SJSA1 (cell line): ENCODE measurements at regions not wholly inside any gene's neighbourhood (a gene's known extent, or its start where the extent isn't known, plus 50 kb on each side); places are given as distances from the start of the nearest gene placed in this dataset.

Source experiments
- DNase-seq, 2 experiments: peaks; one replicate each; pipeline ENCODE4 v3.0.0-alpha.2; 2015 to 2020; ENCODE audit warnings: low spot score in 2 of 2, low read depth in 1 of 2
- H3K27ac ChIP-seq: fragments of 250-450 bp; sonication (Bioruptor Pico); 2 replicates; pipeline ENCODE4 v1.5.1; 2020; ENCODE audit warnings: mild to moderate bottlenecking, moderate library complexity
- H3K27me3 ChIP-seq: fragments of 250-450 bp; sonication (Bioruptor Pico); replicated peaks from 2 replicates; pipeline ENCODE4 v1.5.1; 2020; ENCODE audit warnings: mild to moderate bottlenecking, moderate library complexity
- H3K36me3 ChIP-seq: fragments of 250-450 bp; sonication (Bioruptor Pico); 2 replicates; pipeline ENCODE4 v1.5.1; 2020; ENCODE audit warnings: mild to moderate bottlenecking
- H3K4me1 ChIP-seq: fragments of 250-450 bp; sonication (Bioruptor Pico); replicated peaks from 2 replicates; pipeline ENCODE4 v1.6.1; 2021; ENCODE audit warnings: mild to moderate bottlenecking
- H3K4me3 ChIP-seq: fragments of 250-450 bp; sonication (Bioruptor Pico); 2 replicates; pipeline ENCODE4 v1.5.1; 2020; ENCODE audit warnings: mild to moderate bottlenecking
- H3K9me3 ChIP-seq: fragments of 250-450 bp; sonication (Bioruptor Pico); replicated peaks from 2 replicates; pipeline ENCODE4 v1.5.1; 2020; ENCODE audit warnings: mild to moderate bottlenecking

DNA sequence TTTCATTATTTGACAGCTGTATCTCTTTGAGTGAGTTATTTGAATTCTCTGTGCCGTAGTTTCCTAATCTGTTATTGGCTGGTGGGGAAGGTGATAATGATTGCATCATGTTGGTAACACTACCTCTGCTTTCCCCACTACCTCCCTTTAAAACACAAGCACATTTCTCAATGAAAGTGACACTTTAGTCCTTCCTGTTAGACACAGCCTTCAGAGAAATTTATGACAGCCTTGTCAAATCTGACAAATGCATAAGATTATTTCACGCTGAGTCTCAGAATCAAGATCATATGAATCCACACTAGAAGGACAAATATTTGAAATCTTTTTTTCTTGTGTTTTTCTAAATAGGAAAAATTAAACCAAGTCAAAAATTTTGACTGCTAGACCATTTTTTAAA lies 896.1 kb downstream of the CENPC start:
- H3K4me3 ChIP-seq: no peak overlapping the region

DNA sequence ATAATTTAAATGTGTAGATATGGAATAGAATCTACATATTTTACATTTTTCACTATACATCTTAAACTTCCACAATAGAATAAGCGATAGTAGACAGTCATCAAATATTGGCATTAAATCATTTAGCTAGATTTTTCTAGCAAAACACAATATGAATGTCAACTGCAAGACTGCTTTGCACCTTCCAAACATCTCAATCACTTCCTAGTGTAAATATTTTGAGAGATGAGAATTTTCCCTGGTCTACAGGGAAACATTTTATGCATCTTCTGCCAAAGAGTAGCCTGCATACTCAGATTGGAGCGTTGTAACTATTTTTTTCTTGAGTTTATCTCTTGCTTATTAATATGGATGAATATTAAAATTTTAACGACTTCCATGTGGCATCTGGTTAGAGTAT lies 897.4 kb downstream of the CENPC start:
- no peak for DNase-seq
- Histone ChIP-seq H3K4me3 (no peak overlapping the region), H3K4me1 (no peaks in the 10 kb centered on the region), H3K27ac (no peak overlapping the region), H3K27me3 (no peaks in the 10 kb centered on the region), H3K36me3 (no peaks in the 10 kb centered on the region), H3K9me3 (0 out of 2 replicates have a peak, but pooled peaks cover 2% of the 10 kb centered on the region)

More for the DNA sequence above, 896.1 kb downstream of the CENPC start:
- Histone ChIP-seq H3K27me3 (no peaks in the 10 kb centered on the region), H3K9me3 (0 out of 2 replicates have a peak, but pooled peaks cover 2% of the 10 kb centered on the region), H3K36me3 (no peaks in the 10 kb centered on the region), H3K4me1 (no peaks in the 10 kb centered on the region), H3K27ac (no peak overlapping the region)
- no peak for DNase-seq

DNA sequence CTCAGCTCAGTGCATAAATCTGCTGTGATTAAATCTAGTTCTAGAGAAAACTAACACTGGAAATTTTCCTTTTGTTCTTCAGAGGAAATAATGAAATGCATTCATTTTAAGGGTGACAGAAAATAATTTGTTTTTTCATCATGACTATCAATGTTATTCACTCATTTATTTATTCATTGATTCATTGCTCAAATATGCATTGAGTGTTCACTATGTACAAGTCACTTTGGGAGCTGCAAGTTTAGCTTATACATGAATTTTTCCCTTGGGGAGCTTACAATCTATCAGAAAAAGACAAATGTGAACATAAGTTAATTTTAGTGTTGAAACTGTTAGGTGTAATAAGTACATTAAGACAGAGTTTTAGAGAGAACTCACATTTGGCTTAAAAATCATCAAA lies 897.8 kb downstream of the CENPC start:
- H3K9me3 ChIP-seq: 0 out of 2 replicates have a peak, but pooled peaks cover 2% of the 10 kb centered on the region
- H3K4me3 ChIP-seq: no peak overlapping the region
- H3K27ac ChIP-seq: no peak overlapping the region
- no peak for DNase-seq
- no peaks in the 10 kb centered on the region for H3K36me3 ChIP-seq
- no peaks in the 10 kb centered on the region for H3K27me3 ChIP-seq
- no peaks in the 10 kb centered on the region for H3K4me1 ChIP-seq

DNA sequence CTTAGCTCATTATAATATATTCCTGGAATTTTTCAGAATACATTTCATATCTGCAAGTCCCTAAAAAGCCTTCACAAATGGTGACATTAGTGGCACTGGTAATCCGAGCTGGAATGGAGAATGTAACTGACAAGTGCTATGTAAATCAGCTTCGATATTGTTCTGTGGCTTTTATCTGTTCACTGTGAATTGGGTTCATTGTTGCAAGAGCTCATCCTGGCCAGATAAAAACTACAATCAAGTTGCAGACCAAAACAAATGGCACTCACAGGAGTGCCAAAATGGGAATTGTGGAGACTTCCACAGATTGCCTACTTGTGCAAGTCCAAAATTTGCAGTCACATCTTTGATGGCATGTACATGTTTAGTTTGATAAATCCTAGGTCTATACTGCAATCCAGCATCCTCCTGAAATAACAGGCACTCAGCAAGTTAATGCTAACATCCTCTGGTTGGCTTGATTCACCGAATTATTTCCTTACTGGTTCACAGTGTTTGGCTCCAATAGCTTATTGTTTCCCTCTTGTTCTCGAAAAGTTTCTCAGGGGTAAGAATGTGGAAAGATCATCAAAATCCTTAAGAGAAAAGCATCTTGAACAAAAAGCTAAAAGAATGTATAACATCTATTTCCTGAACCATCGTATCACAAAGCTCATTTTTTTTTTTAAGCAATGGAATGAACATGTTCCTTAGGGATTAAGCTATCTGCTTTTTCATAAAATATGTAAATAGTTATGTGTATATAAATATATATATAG lies 904.9 kb downstream of the CENPC start:
- no peak for DNase-seq
- Histone ChIP-seq H3K36me3 (no peaks in the 10 kb centered on the region), H3K4me1 (no peaks in the 10 kb centered on the region), H3K27ac (no peak overlapping the region), H3K27me3 (no peaks in the 10 kb centered on the region), H3K4me3 (no peak overlapping the region), H3K9me3 (no peaks in the 10 kb centered on the region)

DNA sequence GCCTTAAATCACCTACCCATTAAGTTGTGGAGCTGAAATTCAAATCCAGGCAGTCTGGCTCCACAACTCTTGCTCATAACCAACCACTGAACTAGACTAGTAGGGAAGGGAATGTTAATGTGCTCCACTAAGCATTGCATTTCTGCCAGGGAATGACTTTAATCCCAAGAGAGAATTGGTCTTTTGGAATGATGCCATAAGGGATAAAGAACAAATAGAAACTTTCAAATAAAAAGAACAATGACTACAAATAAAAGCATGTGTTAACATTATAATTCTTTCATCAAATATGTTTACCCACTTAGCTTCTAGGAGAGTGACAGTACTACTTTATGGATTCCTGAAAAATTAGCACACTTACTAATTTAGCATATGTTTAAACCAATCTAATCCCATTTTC lies 905.9 kb downstream of the CENPC start:
- no peaks in the 10 kb centered on the region for H3K9me3 ChIP-seq
- no peaks in the 10 kb centered on the region for H3K4me1 ChIP-seq
- H3K27ac ChIP-seq: no peak overlapping the region
- no peaks in the 10 kb centered on the region for H3K27me3 ChIP-seq
- H3K36me3 ChIP-seq: no peaks in the 10 kb centered on the region
- H3K4me3 ChIP-seq: no peak overlapping the region
- DNase-seq: no peak

DNA sequence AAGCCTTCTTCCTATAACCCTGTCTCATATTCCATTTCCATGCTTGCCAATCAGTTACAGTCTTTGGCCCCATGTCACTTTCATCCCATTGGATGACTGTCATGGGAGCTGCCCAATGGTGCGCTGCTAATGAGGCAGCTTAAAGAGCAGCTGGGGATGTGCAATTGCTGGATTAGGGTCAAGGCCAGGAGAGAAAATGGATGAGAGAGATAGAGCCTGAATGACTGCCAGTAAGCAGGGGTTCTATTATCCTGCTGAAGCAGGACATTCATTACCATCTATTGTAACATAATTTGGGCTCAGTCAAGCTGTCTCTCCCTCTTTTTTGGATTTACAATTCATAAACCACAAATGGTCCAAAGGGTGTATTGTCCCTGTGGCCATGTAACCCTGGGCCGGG lies 909.0 kb downstream of the CENPC start:
- Histone ChIP-seq H3K4me1 (no peaks in the 10 kb centered on the region), H3K36me3 (no peaks in the 10 kb centered on the region), H3K27ac (no peak overlapping the region), H3K27me3 (no peaks in the 10 kb centered on the region), H3K9me3 (peaks cover 6% of the 10 kb centered on the region; the same call in 1 of the 2 replicates), H3K4me3 (no peak overlapping the region)
- DNase-seq: no peak

DNA sequence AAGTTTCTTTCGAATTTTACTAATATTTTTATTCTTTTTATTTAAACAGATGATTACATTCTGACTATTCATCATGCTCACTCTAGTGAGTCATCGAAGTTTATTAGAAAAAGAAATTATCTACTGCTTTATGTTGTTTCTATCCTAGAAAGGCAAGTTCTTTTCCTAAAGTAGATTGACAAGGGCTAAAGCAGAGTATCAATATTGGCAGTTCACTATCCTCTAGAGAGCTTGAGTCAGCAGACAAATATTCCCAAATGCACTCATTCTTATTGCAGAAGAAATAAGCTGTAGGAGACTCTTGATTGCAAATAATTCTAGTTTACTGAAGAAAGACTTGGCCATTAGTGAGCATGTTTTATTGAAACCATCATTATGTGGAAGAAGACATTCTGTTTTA lies 911.8 kb downstream of the CENPC start:
- DNase-seq: no peak
- Histone ChIP-seq H3K4me1 (no peaks in the 10 kb centered on the region), H3K27ac (no peak overlapping the region), H3K4me3 (no peak overlapping the region), H3K9me3 (peaks cover 6% of the 10 kb centered on the region; the same call in 1 of the 2 replicates), H3K27me3 (no peaks in the 10 kb centered on the region), H3K36me3 (no peaks in the 10 kb centered on the region)

DNA sequence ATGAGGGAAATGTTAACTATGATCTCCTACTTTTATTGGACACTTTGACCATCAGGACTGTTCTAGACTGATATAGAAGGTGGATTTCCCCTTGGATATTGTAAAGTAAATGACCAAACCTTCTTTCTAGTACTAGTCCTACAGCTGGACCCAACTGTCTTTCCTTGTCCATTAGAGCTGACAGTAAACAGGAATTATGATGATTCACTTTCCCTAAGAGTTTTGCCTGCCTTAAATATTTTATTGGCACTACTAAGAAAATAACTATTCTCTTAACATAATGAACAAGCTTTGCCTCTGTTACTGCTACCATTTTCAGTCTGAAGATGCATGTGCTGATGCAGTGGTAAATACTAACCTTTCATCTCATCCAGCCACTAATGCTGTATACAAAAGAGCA lies 915.4 kb downstream of the CENPC start:
- H3K9me3 ChIP-seq: peaks cover 6% of the 10 kb centered on the region; the same call in 1 of the 2 replicates

DNA sequence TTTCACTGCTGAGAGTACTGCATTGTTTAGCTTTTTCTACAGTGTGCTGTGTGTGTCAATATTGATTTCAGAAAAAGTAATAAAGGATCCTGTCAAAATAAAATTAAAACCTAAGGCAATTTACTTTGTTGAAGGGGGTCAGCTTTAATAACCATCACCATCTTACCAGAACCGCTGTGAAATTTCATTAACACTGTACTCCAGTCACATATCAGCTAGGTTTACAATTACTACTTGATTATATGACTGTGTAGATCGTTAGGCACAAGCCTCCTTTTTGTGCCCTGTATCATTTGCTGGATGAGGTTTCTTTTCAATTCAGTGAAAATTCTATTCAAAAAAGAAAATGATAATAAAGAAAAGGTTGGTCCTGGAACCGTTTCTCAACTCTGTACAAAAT lies 917.2 kb downstream of the CENPC start:
- Histone ChIP-seq H3K27me3 (no peaks in the 10 kb centered on the region), H3K4me1 (no peaks in the 10 kb centered on the region), H3K9me3 (peaks cover 10% of the 10 kb centered on the region; the same call in 1 of the 2 replicates), H3K36me3 (no peaks in the 10 kb centered on the region), H3K4me3 (no peak overlapping the region), H3K27ac (no peak overlapping the region)
- no peak for DNase-seq

More for the DNA sequence above, 915.4 kb downstream of the CENPC start:
- no peak overlapping the region for H3K27ac ChIP-seq
- H3K4me1 ChIP-seq: no peaks in the 10 kb centered on the region
- no peaks in the 10 kb centered on the region for H3K27me3 ChIP-seq
- H3K4me3 ChIP-seq: no peak overlapping the region
- no peak for DNase-seq
- no peaks in the 10 kb centered on the region for H3K36me3 ChIP-seq

DNA sequence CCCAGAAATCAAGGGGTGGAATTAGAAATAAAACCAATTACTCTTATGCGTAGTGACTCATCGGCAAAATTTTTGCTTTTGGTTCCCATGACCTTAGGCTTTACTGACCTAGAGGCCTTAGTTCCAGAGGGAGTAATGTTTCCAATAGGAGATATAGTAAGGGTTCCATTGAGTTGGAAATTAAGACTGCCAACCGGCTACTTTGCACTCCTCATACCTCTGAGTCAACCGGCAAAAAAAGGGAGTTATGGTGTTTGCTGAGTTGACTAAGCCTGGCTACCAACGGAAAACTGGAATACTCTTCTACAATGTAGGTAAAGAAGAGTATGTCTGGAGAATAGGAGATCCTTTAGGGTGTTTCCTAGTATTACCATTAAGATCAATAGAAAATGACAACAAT lies 919.8 kb downstream of the CENPC start:
- no peaks in the 10 kb centered on the region for H3K27me3 ChIP-seq
- no peak overlapping the region for H3K4me3 ChIP-seq
- H3K4me1 ChIP-seq: no peaks in the 10 kb centered on the region
- H3K36me3 ChIP-seq: no peaks in the 10 kb centered on the region
- H3K9me3 ChIP-seq: 0 out of 2 replicates have a peak, but pooled peaks cover 8% of the 10 kb centered on the region
- DNase-seq: no peak
- no peak overlapping the region for H3K27ac ChIP-seq

DNA sequence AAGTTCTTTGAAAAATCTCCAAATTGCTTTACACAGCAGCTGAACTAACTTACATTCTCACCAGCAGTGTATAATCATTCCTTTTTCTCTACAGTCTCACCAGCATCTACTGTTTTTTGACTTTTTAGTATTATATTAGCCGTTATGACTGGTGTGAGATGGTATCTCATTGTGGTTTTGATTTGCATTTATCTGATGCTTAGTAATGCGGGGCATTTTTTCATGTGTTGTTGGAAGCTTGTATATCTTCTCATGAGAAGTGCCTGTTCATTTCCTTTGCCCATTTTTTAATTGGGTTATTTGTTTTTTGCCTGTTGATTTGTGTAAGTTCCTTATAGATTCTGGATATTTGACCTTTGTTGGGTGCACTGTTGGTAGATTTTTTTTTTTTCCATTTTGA lies 931.7 kb downstream of the CENPC start:
- Histone ChIP-seq H3K27me3 (no peaks in the 10 kb centered on the region), H3K27ac (no peak overlapping the region), H3K4me1 (no peaks in the 10 kb centered on the region), H3K4me3 (no peak overlapping the region), H3K36me3 (no peaks in the 10 kb centered on the region), H3K9me3 (peaks cover 2% of the 10 kb centered on the region)
- DNase-seq: no peak

DNA sequence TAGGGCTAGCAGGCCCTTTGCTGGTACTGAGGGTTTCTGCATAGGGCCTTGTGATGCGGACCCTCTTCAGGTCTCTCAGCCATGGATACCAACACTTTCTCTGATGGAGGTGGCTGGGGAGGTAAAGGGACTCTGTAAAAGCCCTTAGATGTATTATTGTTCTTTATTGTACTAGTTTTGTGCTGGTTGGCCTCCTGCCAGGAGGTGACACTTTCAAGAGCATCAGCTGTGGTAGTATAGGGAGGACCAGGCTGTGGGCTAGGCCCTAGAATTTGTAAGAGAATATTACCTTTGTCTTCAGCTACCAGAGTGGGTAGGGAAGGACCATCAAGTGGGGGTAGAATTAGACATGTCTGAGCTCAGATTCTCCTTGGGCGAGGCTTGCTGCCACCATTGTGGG lies 936.3 kb downstream of the CENPC start:
- Histone ChIP-seq H3K4me1 (no peaks in the 10 kb centered on the region), H3K36me3 (no peaks in the 10 kb centered on the region), H3K4me3 (no peak overlapping the region), H3K27me3 (no peaks in the 10 kb centered on the region), H3K27ac (no peak overlapping the region), H3K9me3 (no peaks in the 10 kb centered on the region; the same call in 1 of the 2 replicates)
- no peak for DNase-seq

DNA sequence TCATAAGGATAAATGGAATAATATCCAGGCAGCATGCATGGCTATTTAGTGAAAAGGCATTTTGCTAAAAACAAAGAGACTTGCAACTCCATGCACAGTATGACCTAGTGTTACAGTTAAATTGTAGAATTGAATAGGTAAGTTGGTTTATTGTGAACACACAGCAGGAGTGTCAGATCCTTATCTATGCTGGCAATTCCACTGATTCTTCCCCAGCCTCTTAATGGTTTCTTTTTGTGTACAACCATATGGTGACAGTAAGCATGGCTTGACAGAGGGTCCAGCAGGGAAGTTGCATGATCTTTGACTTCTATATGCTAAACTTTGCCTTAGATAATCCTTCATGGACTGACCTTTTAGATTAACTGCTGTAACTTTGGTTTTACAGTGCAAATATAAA lies 936.6 kb upstream of the EPHA5 start:
- Histone ChIP-seq H3K4me1 (no peaks in the 10 kb centered on the region), H3K4me3 (no peak overlapping the region), H3K36me3 (no peaks in the 10 kb centered on the region)

DNA sequence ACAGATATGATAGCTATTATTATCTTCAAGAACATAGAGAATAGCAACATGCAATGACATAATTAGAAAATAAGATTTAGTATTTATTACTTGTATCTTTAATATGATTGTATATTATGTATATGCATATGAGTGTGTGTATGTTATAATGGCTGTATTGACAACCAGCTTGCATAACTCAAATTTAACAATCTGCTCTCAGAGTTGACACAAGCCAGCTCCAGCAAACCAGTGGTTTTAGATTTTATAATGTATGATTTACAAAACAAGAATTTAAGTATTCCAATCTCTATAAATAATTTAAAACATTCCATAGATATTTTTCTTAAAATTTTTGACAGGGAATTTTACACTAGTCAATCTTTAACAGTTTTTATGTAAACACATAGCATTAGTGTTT lies 935.9 kb upstream of the EPHA5 start:
- Histone ChIP-seq H3K27ac (no peak overlapping the region), H3K4me1 (no peaks in the 10 kb centered on the region), H3K4me3 (no peak overlapping the region), H3K27me3 (no peaks in the 10 kb centered on the region), H3K9me3 (no peaks in the 10 kb centered on the region; the same call in 1 of the 2 replicates), H3K36me3 (no peaks in the 10 kb centered on the region)
- no peak for DNase-seq

More for the DNA sequence above, 936.6 kb upstream of the EPHA5 start:
- Histone ChIP-seq H3K27me3 (no peaks in the 10 kb centered on the region), H3K27ac (no peak overlapping the region), H3K9me3 (no peaks in the 10 kb centered on the region; the same call in 1 of the 2 replicates)
- DNase-seq: no peak
